Suppressor macrophage treated with lipopolysaccharide for 4 hours (primary cell): ENCODE measurements at regions not wholly inside any gene's neighbourhood (a gene's known extent, or its start where the extent isn't known, plus 50 kb on each side); places are given as distances from the start of the nearest gene placed in this dataset.

Source experiments
- DNase-seq: peaks from one replicate; pipeline ENCODE4 v3.0.0-alpha.2; 2020

DNA sequence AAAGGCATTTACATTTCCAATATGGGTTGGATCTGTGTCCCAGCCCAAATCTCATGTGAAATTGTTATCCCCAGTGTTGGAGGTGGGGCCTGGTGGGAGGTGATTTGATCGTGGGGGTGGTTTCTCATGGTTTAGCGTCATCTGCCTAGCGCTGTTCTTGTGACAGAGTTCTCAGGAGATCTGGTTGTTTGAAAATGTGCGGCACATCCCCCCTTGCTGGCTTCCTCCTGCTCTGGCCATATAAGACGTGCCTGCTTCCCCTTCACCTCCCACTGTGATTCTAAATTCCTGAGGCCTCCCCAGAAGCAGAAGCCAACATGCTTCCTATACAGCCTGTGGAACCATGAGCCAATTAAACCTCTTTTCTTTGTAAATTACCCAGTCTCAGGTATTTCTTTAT, 126.2 kb upstream of the FNDC3A start:
- no peak for DNase-seq

DNA sequence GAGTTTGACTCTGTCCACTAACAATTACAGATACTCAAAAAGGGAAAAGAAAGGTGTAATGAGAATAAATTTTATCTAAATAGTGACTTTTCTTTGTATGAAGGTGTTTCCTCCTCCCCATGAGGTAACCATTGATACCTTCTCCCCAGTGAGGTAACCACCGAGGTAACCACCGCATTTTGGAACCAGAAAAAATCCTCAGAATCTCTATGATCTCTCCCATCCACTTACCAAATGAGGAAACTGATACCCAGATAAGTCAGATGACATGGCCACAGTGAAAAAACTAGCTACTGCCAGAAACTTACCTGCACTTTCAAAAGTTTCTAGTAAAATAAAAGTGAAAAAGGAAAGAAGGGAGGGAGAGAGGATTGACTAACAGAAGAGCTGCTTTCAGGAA, 124.0 kb upstream of the FNDC3A start:
- DNase-seq, result no peak

- peak; percentile 49 for DNase-seq
Observed at GRCh38 chr13:48852911-48853727, 122.6 kb upstream of the FNDC3A start.

DNA sequence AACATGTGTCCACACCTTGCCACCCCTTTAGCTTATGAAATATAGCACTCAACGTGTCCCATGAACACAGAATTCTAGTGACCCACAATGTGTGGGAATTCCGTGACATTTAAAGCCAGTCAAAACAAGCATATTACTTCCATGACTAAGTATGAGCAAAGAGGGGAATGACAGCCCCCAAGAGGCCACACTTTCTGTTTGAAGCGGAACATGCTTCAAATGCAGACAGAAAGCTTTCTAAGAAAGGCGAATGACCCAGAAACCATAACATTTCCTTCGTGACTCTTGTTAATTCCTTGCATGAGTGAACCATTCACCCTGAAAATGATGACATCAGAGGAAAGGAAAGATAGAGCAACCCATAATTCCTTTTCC, 122.0 kb upstream of the FNDC3A start:
- peak; percentile 87 for DNase-seq

GRCh38 chr13:48857576-48857975, 118.1 kb upstream of the FNDC3A start:
- no peak for DNase-seq

- peak; percentile 3 for DNase-seq
Observed at GRCh38 chr13:48858122-48858902, 117.4 kb upstream of the FNDC3A start.

DNA sequence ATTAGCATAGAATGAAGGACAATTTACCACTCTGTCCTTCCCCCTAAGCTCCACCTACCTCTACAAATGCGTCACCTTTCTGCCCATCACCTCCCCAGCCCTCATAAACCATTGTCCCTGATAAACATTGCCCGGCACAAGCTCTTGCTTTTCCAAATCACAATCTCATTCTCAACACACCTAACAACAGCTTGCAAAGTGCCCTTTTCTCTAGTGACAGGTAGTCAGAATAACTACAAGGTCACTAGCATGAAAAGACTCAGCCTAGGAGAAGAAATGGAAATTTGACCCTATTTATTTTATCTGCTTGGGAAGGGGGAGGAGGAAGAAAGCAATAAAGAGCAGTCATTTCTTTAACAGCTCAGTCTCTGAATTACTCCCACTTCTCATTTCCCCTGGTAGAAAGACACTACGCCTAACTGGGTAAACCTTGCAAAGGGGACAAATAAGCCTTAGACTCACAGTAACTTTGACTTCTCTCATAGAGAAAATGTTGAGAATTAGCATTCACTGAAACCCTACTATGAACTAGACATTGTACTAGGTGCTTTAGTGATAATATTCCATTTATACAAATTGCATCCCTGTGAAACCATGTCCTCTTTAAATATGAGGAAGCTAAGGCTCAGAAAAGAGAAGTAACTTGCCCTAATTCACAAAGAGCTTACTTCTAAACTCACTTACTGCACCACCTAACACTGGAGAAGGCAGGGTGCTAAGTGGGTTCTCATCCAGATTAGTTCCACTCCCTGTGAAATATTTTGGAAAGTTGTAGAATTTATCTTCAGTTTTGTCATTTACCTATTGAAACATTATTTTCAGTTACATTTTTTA, 116.2 kb upstream of the FNDC3A start:
- peak; percentile 60 for DNase-seq

GRCh38 chr13:48860364-48860763, 115.3 kb upstream of the FNDC3A start:
- no peak for DNase-seq

- DNase-seq, result peak; percentile 83
Observed at GRCh38 chr13:48862572-48862971, 113.1 kb upstream of the FNDC3A start.

GRCh38 chr13:48864100-48864499, 111.6 kb upstream of the FNDC3A start:
- DNase-seq, result no peak

- DNase-seq, result no peak
Observed at GRCh38 chr13:48866249-48866648, 109.5 kb upstream of the FNDC3A start.

- no peak for DNase-seq
Observed at GRCh38 chr13:48873081-48873480, 102.6 kb upstream of the FNDC3A start.

GRCh38 chr13:48873587-48873986, 102.1 kb upstream of the FNDC3A start:
- no peak for DNase-seq

DNA sequence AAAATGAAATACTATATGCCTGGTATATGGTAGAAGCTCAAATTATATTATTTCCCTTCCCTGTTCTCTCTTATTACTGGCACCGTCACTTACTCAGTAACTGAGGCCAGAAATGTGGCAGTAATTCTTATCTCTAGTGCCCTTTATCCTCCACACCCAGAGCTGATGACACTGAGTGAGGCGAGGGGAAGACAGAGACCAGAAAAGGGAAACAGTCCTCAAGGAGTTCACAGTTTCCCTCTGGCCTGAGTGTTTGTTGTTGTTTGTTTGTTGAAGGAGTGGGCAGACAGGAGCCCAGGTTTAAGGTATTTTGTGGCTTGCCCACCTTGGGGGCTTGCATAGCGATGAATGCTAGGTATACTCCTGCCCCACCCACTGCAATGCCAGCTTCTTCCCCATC, 101.5 kb upstream of the FNDC3A start:
- peak; percentile 42 for DNase-seq

DNA sequence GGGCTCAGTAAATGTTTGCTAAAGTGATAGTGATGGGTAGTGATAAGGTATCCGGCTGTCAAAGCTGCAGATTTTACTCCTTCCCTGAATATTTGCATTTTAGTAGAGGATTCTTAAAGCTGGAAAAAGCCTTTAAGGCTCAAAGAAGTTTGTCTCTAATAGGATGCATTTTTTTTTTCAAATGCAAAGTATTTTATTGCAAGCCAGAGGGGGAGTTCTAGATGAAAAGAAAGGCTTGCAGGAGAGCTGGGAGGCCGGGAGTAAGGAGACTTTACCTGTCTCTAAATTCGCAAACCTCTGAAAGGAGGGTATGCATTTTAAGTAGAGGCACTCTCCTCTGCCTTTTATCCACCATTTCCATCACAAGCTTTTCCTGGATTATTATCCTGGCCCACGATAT, 100.7 kb upstream of the FNDC3A start:
- no peak for DNase-seq

GRCh38 chr13:48876289-48876688, 99.4 kb upstream of the FNDC3A start:
- DNase-seq, result no peak

- DNase-seq, result peak; percentile 69
Observed at GRCh38 chr13:48879432-48879831, 96.3 kb upstream of the FNDC3A start.

GRCh38 chr13:48879854-48880253, 95.9 kb upstream of the FNDC3A start:
- no peak for DNase-seq

DNA sequence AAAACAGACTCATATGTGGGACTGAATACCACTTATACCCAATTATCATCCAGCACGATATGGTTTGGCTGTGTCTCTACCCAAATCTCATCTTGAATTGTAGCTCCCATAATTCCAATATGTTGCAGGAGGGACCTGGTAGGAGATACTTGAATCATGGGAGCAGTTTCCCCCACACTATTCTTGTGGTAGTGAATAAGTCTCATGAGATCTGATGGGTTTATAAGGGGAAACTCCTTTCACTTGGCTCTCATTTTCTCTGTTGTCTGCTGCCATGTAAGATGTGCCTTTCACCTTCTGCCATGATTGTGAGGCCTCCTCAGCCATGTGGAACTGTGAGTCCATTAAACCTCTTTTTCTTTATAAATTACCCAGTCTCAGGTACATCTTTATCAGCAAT, 91.9 kb upstream of the FNDC3A start:
- DNase-seq, result peak; percentile 16

GRCh38 chr13:48885027-48885395, 90.7 kb upstream of the FNDC3A start:
- DNase-seq, result no peak

DNA sequence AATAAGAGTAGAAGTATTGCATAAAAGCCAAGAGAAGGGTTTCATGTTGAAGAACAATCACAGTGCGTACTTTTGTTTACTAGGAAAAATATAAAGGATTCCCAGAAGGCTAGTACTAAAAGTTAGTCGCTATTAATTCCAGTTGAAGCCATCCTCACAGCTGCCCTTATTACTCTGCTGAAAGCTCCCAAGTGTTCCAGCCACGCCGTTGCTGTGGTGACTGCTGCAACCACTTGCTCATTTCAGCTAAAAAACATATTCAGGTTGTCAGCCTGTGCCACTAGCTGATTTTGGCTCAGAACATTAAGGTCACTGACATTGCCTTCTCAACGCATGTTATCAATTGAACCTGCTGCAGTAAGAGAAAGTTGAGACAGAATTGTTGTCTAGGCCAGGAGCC, 87.1 kb upstream of the FNDC3A start:
- DNase-seq, result no peak

- no peak for DNase-seq
Observed at GRCh38 chr13:48890391-48890790, 85.3 kb upstream of the FNDC3A start.

GRCh38 chr13:48891586-48891985, 84.1 kb upstream of the FNDC3A start:
- peak; percentile 28 for DNase-seq
